Embryonic facial prominence (tissue), 1 donor: ENCODE measurements at regions not wholly inside any gene's neighbourhood (a gene's known extent, or its start where the extent isn't known, plus 50 kb on each side); places are given as distances from the start of the nearest gene placed in this dataset.

ENCODE experiments used
- DNase-seq: peaks from one replicate; pipeline ENCODE4 v3.0.0-alpha.2; 2016; ENCODE audit errors: extremely low spot score

GRCh38 chr2:145290986-145291385 is 771.1 kb upstream of the ZEB2 start:
- no peak for DNase-seq

- DNase-seq = no peak
These were observed 770.0 kb upstream of the ZEB2 start for GRCh38 chr2:145289946-145290345.

GRCh38 chr2:145288650-145289496 is 769.0 kb upstream of the ZEB2 start:
- no peak for DNase-seq

GRCh38 chr2:145287736-145288135 is 767.8 kb upstream of the ZEB2 start:
- no peak for DNase-seq

- DNase-seq = no peak
These were observed 766.9 kb upstream of the ZEB2 start for GRCh38 chr2:145286716-145287275.

- DNase-seq = no peak
These were observed 764.6 kb upstream of the ZEB2 start for GRCh38 chr2:145284551-145284950.

- no peak for DNase-seq
These were observed 763.2 kb upstream of the ZEB2 start for GRCh38 chr2:145283131-145283530.

GRCh38 chr2:145277922-145278321 is 758.0 kb upstream of the ZEB2 start:
- no peak for DNase-seq

- no peak for DNase-seq
These were observed 753.9 kb upstream of the ZEB2 start for GRCh38 chr2:145273840-145274239.

GRCh38 chr2:145268931-145269330 is 749.0 kb upstream of the ZEB2 start:
- DNase-seq = no peak

- DNase-seq = no peak
These were observed 747.5 kb upstream of the ZEB2 start for GRCh38 chr2:145267451-145267850.

GRCh38 chr2:145265244-145265643 is 745.3 kb upstream of the ZEB2 start:
- DNase-seq = no peak

- DNase-seq = no peak
These were observed 740.8 kb upstream of the ZEB2 start for GRCh38 chr2:145260674-145261073.

- no peak for DNase-seq
These were observed 740.2 kb upstream of the ZEB2 start for GRCh38 chr2:145260081-145260480.

GRCh38 chr2:145258903-145259579 is 739.1 kb upstream of the ZEB2 start:
- no peak for DNase-seq

- no peak for DNase-seq
These were observed 738.0 kb upstream of the ZEB2 start for GRCh38 chr2:145257931-145258330.

GRCh38 chr2:145256551-145256950 is 736.6 kb upstream of the ZEB2 start:
- no peak for DNase-seq

- DNase-seq = no peak
These were observed 734.4 kb upstream of the ZEB2 start for GRCh38 chr2:145254291-145254690.

- DNase-seq = no peak
These were observed 733.6 kb upstream of the ZEB2 start for GRCh38 chr2:145253492-145253891.

- no peak for DNase-seq
These were observed 725.5 kb upstream of the ZEB2 start for GRCh38 chr2:145245268-145245870.

- DNase-seq = no peak
These were observed 715.4 kb upstream of the ZEB2 start for GRCh38 chr2:145235312-145235711.

- no peak for DNase-seq
These were observed 710.6 kb upstream of the ZEB2 start for GRCh38 chr2:145230546-145230945.

- no peak for DNase-seq
These were observed 708.6 kb upstream of the ZEB2 start for GRCh38 chr2:145228506-145228905.
